ENCODE measurements at regions not wholly inside any gene's neighbourhood (a gene's known extent, or its start where the extent isn't known, plus 50 kb on each side); places are given as distances from the start of the nearest gene placed in this dataset.

- DNase-seq (ENCODE audit: insufficient read length, low spot score, missing footprints) = no peak
- Histone ChIP-seq H2AFZ (ENCODE audit: low read length) (no peak overlapping the region), H3K27ac (ENCODE audit: low read depth, low read length) (no peak overlapping the region), H3K36me3 (ENCODE audit: insufficient read depth, low read length) (no peaks in the 10 kb centered on the region), H3K4me3 (ENCODE audit: insufficient read depth, low read length) (no peak overlapping the region), H3K79me2 (ENCODE audit: insufficient read depth, low read length) (no peaks in the 10 kb centered on the region), H4K20me1 (ENCODE audit: insufficient read depth, low read length) (no peaks in the 10 kb centered on the region), H3K9me3 (ENCODE audit: low read depth, low read length) (no peaks in the 10 kb centered on the region), H3K27me3 (ENCODE audit: insufficient read depth, low read length) (no peaks in the 10 kb centered on the region), H3K4me2 (ENCODE audit: insufficient read depth, low read length) (no peak overlapping the region), H3K4me1 (ENCODE audit: insufficient read depth, low read length) (no peaks in the 10 kb centered on the region)
- no peak for TF ChIP-seq CTCF (IDR thresholded peaks at IDR 0.05; ENCODE audit: extremely low read depth, low read depth, low read length)
These were observed 289.2 kb downstream of the TEX29 start for GRCh38 chr13:111609631-111610030.

GRCh38 chr13:111610081-111610480 is 289.6 kb downstream of the TEX29 start:
- no peak for TF ChIP-seq CTCF (IDR thresholded peaks at IDR 0.05; ENCODE audit: extremely low read depth, low read depth, low read length)
- H2AFZ ChIP-seq (ENCODE audit: low read length) = no peak overlapping the region
- no peak overlapping the region for H3K27ac ChIP-seq (ENCODE audit: low read depth, low read length)
- H3K79me2 ChIP-seq (ENCODE audit: insufficient read depth, low read length) = no peaks in the 10 kb centered on the region
- no peaks in the 10 kb centered on the region for H3K4me1 ChIP-seq (ENCODE audit: insufficient read depth, low read length)
- DNase-seq (ENCODE audit: insufficient read length, low spot score, missing footprints) = no peak
- no peaks in the 10 kb centered on the region for H3K27me3 ChIP-seq (ENCODE audit: insufficient read depth, low read length)
- H3K9me3 ChIP-seq (ENCODE audit: low read depth, low read length) = no peaks in the 10 kb centered on the region
- no peak overlapping the region for H3K4me2 ChIP-seq (ENCODE audit: insufficient read depth, low read length)
- H4K20me1 ChIP-seq (ENCODE audit: insufficient read depth, low read length) = no peaks in the 10 kb centered on the region
- H3K4me3 ChIP-seq (ENCODE audit: insufficient read depth, low read length) = no peak overlapping the region
- no peaks in the 10 kb centered on the region for H3K36me3 ChIP-seq (ENCODE audit: insufficient read depth, low read length)

GRCh38 chr13:111610879-111611278 is 290.4 kb downstream of the TEX29 start:
- DNase-seq (ENCODE audit: insufficient read length, low spot score, missing footprints) = no peak
- Histone ChIP-seq H3K79me2 (ENCODE audit: insufficient read depth, low read length) (no peaks in the 10 kb centered on the region), H3K27me3 (ENCODE audit: insufficient read depth, low read length) (no peaks in the 10 kb centered on the region)

GRCh38 chr13:111611651-111612050 is 291.2 kb downstream of the TEX29 start:
- Histone ChIP-seq H3K4me1 (ENCODE audit: insufficient read depth, low read length) (no peaks in the 10 kb centered on the region), H3K4me3 (ENCODE audit: insufficient read depth, low read length) (no peak overlapping the region), H3K9me3 (ENCODE audit: low read depth, low read length) (no peaks in the 10 kb centered on the region), H3K79me2 (ENCODE audit: insufficient read depth, low read length) (no peaks in the 10 kb centered on the region), H4K20me1 (ENCODE audit: insufficient read depth, low read length) (no peaks in the 10 kb centered on the region), H3K36me3 (ENCODE audit: insufficient read depth, low read length) (no peaks in the 10 kb centered on the region), H3K4me2 (ENCODE audit: insufficient read depth, low read length) (no peak overlapping the region), H2AFZ (ENCODE audit: low read length) (no peak overlapping the region), H3K27ac (ENCODE audit: low read depth, low read length) (no peak overlapping the region), H3K27me3 (ENCODE audit: insufficient read depth, low read length) (no peaks in the 10 kb centered on the region)
- no peak for DNase-seq (ENCODE audit: insufficient read length, low spot score, missing footprints)
- TF ChIP-seq CTCF (IDR thresholded peaks at IDR 0.05; ENCODE audit: extremely low read depth, low read depth, low read length) = no peak

More at GRCh38 chr13:111610879-111611278, 290.4 kb downstream of the TEX29 start:
- Histone ChIP-seq H2AFZ (ENCODE audit: low read length) (no peak overlapping the region), H3K36me3 (ENCODE audit: insufficient read depth, low read length) (no peaks in the 10 kb centered on the region), H3K4me1 (ENCODE audit: insufficient read depth, low read length) (no peaks in the 10 kb centered on the region), H3K9me3 (ENCODE audit: low read depth, low read length) (no peaks in the 10 kb centered on the region), H3K27ac (ENCODE audit: low read depth, low read length) (no peak overlapping the region), H3K4me2 (ENCODE audit: insufficient read depth, low read length) (no peak overlapping the region), H3K4me3 (ENCODE audit: insufficient read depth, low read length) (no peak overlapping the region), H4K20me1 (ENCODE audit: insufficient read depth, low read length) (no peaks in the 10 kb centered on the region)
- no peak for TF ChIP-seq CTCF (IDR thresholded peaks at IDR 0.05; ENCODE audit: extremely low read depth, low read depth, low read length)
